ENCODE measurements at regions not wholly inside any gene's neighbourhood (a gene's known extent, or its start where the extent isn't known, plus 50 kb on each side); places are given as distances from the start of the nearest gene placed in this dataset.
"Not testable (repeated sequence)": the region's sequence is repeated elsewhere in the genome, so short reads cannot be mapped to it uniquely, and the experiment has no call there.

GRCh38 chr6:51203504-51203903 lies 384.8 kb downstream of the TFAP2B start:
- DNase-seq (ENCODE audit: low read depth in 4 of 4, low spot score in 2 of 4): no peak

DNA sequence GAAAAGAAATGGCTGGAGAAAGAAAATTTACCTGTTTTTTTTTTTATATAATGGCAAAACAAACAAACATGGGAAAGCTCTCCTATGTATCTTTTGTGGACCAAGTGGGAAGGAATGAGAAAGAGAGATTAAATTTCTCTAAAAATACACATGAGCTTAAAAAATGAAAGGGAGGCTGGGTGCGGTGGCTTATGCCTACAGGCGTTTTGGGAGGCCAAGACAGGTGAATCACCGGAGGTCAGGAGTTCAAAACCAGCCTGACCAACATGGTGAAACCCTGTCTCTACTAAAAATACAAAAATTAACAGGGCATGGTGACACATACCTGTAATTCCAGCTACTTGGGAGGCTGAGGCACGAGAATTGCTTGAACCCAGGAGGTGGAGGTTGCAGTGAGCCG lies 388.0 kb downstream of the TFAP2B start:
- not testable (repeated sequence) for DNase-seq (ENCODE audit: low read depth in 4 of 4, low spot score in 2 of 4)

GRCh38 chr6:51209651-51210050 lies 391.0 kb downstream of the TFAP2B start:
- DNase-seq (ENCODE audit: low read depth in 4 of 4, low spot score in 2 of 4): no peak

GRCh38 chr6:51213811-51214210 lies 395.1 kb downstream of the TFAP2B start:
- no peak for DNase-seq (ENCODE audit: low read depth in 4 of 4, low spot score in 2 of 4)

GRCh38 chr6:51214442-51214841 lies 395.8 kb downstream of the TFAP2B start:
- no peak for DNase-seq (ENCODE audit: low read depth in 4 of 4, low spot score in 2 of 4)

DNA sequence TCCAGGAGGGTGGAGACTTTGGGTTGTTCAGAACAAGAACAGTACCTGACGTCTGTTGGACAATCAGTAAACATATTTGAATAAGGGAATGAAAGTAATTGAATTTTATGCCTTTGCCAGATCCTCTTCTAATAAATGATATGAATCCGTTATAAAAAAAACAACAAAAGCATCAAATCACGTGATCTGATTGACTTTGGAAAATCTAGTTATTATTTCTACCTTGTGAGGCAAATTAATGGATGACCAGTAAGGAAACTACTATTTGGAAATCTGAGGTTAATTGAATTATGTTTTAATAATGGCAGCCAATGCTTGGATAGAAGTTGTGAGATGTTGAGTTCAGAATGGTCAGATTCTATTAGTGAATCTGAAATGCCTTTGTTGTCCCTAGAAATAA lies 399.5 kb downstream of the TFAP2B start:
- no peak for DNase-seq (ENCODE audit: low read depth in 4 of 4, low spot score in 2 of 4)

GRCh38 chr6:51224580-51225240 lies 406.0 kb downstream of the TFAP2B start:
- not testable (repeated sequence) for DNase-seq (ENCODE audit: low read depth in 4 of 4, low spot score in 2 of 4)

GRCh38 chr6:51241376-51241775 lies 422.7 kb downstream of the TFAP2B start:
- DNase-seq (ENCODE audit: low read depth in 4 of 4, low spot score in 2 of 4): no peak

DNA sequence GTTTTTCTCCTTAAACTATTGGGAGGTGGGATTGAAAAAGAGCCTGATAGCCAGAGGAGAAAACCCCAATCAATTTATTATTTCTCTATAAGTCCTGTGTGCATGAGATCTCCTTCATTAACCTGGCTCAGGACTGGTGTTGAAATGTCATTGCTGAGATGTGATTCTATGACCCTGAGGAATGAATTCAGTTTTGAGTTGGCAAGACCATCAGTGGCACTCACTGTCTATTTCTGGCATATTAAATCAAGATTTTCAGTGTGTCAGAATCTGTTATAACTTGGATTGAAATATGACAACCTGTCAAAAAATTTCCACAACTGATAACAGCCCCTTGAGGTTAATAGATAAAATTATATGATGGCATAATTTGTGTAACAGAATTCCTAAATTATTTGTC lies 431.1 kb downstream of the TFAP2B start:
- no peak for DNase-seq (ENCODE audit: low read depth in 4 of 4, low spot score in 2 of 4)

- no peak for DNase-seq (ENCODE audit: low read depth in 4 of 4, low spot score in 2 of 4)
Measured at GRCh38 chr6:51250317-51250716, 431.6 kb downstream of the TFAP2B start.

DNA sequence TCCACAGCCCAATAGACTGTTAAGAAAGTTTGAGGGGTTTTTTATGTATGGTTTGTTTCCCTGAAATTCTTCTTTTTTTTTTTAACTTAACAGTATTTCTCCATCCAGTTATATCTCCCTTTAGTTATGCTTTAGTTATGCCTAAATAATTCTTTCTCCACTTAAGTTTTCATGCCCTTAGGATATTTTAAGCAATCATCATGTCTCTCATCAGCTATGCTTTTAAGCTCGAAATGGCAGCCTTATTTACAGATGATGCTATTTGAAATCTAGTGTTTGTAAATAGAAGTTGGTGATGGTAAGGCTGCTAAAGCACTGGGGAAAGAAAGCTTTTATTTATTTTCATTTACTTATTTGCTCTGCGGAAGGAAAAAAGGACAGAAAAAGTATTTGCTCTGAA lies 439.3 kb downstream of the TFAP2B start:
- no peak for DNase-seq (ENCODE audit: low read depth in 4 of 4, low spot score in 2 of 4)

- DNase-seq (ENCODE audit: low read depth in 4 of 4, low spot score in 2 of 4): no peak
Measured at GRCh38 chr6:51260003-51260402, 441.3 kb downstream of the TFAP2B start.

- peak in 1 of 4 donors; percentile 9 for DNase-seq (ENCODE audit: low read depth in 4 of 4, low spot score in 2 of 4)
Measured at GRCh38 chr6:51261691-51262090, 443.0 kb downstream of the TFAP2B start.

- no peak for DNase-seq (ENCODE audit: low read depth in 4 of 4, low spot score in 2 of 4)
Measured at GRCh38 chr6:51265426-51265825, 446.8 kb downstream of the TFAP2B start.

DNA sequence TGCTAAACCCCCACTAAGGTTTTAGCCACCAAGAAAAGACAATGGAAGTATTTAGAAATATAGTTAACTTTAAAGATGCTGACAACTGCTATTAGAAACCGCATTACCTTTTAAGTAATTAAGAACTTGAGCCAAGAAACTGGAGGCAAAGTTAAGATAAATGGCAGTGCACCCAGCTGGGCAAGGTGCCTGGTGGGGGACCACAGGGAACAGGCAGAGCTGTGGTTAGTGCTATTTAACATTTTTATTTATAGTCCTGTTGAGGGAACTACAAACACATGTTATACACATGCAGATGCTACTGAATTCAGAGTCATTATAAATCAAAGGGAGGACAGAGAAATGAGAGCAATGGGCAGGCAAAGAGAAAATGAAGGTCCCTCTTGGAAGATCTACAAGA lies 447.9 kb downstream of the TFAP2B start:
- DNase-seq (ENCODE audit: low read depth in 4 of 4, low spot score in 2 of 4): no peak

DNA sequence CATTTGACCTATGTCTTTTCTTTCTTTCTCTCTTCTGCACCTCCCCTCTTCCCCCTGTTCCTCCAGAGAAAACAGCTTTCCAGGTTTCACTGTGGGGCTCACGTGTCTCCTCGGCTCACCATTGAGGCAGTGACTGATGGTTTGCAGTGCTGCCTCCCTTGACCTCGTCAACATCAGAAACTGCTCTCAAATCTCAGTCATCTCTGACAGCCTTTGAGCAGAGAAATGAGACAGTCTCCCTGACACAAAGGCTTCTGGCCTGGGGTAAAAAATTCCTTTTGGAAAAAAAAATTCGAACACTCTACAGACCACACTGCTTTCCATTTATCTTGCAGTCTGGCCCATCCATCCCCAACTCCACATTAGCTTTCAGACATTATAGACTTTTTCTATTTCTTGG lies 450.0 kb downstream of the TFAP2B start:
- no peak for DNase-seq (ENCODE audit: low read depth in 4 of 4, low spot score in 2 of 4)

GRCh38 chr6:51269876-51270275 lies 451.2 kb downstream of the TFAP2B start:
- DNase-seq (ENCODE audit: low read depth in 4 of 4, low spot score in 2 of 4): no peak

- no peak for DNase-seq (ENCODE audit: low read depth in 4 of 4, low spot score in 2 of 4)
Measured at GRCh38 chr6:51271615-51272014, 452.9 kb downstream of the TFAP2B start.

- no peak for DNase-seq (ENCODE audit: low read depth in 4 of 4, low spot score in 2 of 4)
Measured at GRCh38 chr6:51273228-51273961, 454.7 kb downstream of the TFAP2B start.

- no peak for DNase-seq (ENCODE audit: low read depth in 4 of 4, low spot score in 2 of 4)
Measured at GRCh38 chr6:51277474-51277873, 458.8 kb downstream of the TFAP2B start.

DNA sequence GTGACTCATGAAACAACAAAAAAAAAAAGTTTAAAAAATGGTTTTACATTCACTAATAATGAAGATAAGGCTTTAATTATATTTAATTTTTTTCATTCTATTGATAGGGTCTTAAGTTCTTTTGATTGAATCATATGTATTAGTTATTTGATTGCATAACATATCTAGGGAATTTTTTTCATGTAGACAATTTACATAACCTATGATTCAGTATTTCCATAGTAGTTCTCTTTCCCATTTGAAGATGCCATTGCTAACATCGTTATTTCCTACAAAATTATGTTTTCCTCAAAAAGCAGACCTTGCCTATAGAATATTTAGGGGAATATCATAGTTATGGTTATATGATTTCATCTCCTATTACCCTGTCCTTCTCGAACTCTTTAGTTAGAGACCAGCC lies 463.4 kb downstream of the TFAP2B start:
- DNase-seq (ENCODE audit: low read depth in 4 of 4, low spot score in 2 of 4): no peak

GRCh38 chr6:51283723-51284355 lies 465.2 kb downstream of the TFAP2B start:
- no peak for DNase-seq (ENCODE audit: low read depth in 4 of 4, low spot score in 2 of 4)

Measured in left renal cortex interstitium (tissue), 4 donors.